ENCODE measurements at regions not wholly inside any gene's neighbourhood (a gene's known extent, or its start where the extent isn't known, plus 50 kb on each side); places are given as distances from the start of the nearest gene placed in this dataset.

DNA sequence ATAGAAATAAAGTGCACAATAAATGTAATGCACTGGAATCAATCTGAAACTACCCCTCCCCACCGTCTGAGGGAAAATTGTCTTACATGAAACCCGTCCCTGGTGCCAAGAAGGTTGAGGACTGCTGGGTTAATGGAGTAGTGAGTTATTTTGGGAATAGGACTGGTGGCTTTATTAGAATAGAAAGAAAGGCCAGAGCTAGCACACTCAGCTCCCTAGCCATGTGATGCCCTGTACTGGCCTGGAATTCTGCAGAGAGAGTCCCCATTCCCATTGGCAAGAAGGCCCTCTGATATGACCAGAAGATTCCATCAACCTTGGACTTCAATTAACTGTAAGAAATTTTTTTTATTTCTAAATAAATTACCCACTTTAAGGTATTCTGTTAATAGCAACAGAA, 393.5 kb upstream of the PCDH9 start (continued):
- TF ChIP-seq, protein P1, sequence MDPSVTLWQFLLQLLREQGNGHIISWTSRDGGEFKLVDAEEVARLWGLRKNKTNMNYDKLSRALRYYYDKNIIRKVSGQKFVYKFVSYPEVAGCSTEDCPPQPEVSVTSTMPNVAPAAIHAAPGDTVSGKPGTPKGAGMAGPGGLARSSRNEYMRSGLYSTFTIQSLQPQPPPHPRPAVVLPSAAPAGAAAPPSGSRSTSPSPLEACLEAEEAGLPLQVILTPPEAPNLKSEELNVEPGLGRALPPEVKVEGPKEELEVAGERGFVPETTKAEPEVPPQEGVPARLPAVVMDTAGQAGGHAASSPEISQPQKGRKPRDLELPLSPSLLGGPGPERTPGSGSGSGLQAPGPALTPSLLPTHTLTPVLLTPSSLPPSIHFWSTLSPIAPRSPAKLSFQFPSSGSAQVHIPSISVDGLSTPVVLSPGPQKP (IDR thresholded peaks at IDR 0.05; ENCODE audit: low read depth, low read length), result no peak
- TF ChIP-seq, protein P2, sequence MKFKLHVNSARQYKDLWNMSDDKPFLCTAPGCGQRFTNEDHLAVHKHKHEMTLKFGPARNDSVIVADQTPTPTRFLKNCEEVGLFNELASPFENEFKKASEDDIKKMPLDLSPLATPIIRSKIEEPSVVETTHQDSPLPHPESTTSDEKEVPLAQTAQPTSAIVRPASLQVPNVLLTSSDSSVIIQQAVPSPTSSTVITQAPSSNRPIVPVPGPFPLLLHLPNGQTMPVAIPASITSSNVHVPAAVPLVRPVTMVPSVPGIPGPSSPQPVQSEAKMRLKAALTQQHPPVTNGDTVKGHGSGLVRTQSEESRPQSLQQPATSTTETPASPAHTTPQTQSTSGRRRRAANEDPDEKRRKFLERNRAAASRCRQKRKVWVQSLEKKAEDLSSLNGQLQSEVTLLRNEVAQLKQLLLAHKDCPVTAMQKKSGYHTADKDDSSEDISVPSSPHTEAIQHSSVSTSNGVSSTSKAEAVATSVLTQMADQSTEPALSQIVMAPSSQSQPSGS (IDR thresholded peaks at IDR 0.05; ENCODE audit: low read length), result no peak
- TF ChIP-seq RELA (IDR thresholded peaks at IDR 0.05; ENCODE audit: borderline replicate concordance, partially characterized antibody), result no peak
- TF ChIP-seq SUPT20H (IDR thresholded peaks at IDR 0.05; ENCODE audit: borderline replicate concordance, control insufficient read depth, low read depth, low read length), result no peak

DNA sequence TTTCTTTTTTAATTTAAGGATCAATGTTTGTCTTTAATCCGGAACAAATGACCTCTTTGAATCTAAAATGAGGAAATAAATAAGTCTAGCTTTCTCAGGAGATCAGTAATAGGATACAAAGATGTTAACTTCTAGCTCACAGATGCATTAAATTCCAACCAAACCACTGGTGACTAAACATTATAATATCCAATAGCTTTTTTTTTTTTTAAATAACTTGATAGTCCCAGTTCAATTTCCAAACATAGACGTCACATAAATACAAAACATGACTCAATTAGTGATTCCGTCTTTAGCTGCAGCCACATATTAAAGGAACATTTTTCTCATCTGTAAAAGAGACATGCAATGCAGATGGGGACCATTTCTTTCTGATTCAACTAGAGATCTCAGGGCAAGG, 390.5 kb upstream of the PCDH9 start:
- H3K9me3 ChIP-seq (replicated peaks; ENCODE audit: control insufficient read depth, insufficient read depth, low read length), result no peaks in the 10 kb centered on the region
- no peaks in the 10 kb centered on the region for H4K20me1 ChIP-seq (ENCODE audit: control insufficient read depth, insufficient read depth)
- H3K27me3 ChIP-seq (replicated peaks in 1 of 2; ENCODE audit: control insufficient read depth in 2 of 2, insufficient read depth in 2 of 2, low read length in 1 of 2), result no peaks in the 10 kb centered on the region
- in situ Hi-C loops (cut with MboI), result no loop called here
- no peak overlapping the region for H3K27ac ChIP-seq (ENCODE audit: control insufficient read depth, insufficient read depth)
- intact Hi-C loops (cut with micrococcal nuclease; ENCODE audit: unreplicated experiment), result no loop called here
- ChIA-PET SMC1A (ENCODE audit: uncharacterized antibody, unreplicated experiment) (no interaction called here), CTCF (interaction anchor here (0.7 to 0.9 kb wide), 2 partner anchors 15 to 88 kb away, joined by 3 read pairs; no protein-coding TSS in a partner anchor), RAD21 (ENCODE audit: unreplicated experiment) (no interaction called here), POLR2A (no interaction called here)
- 16% methylated on average over 3 of the region's 3 CpGs for WGBS (ENCODE audit: insufficient coverage, insufficient replicate concordance, low lambda C conversion rate, missing lambda C conversion rate)
- DNase-seq (ENCODE audit: low read depth, low spot score) (no peak), FAIRE-seq (no peak), ATAC-seq (no peak)
- no peaks in the 10 kb centered on the region for H3K79me2 ChIP-seq (ENCODE audit: control insufficient read depth, insufficient read depth, low read length)
- no peak overlapping the region for H3K9ac ChIP-seq (ENCODE audit: control insufficient read depth, insufficient read depth, low read length)
- H2AFZ ChIP-seq (ENCODE audit: control insufficient read depth, low read depth, low read length), result no peak overlapping the region
- H3K4me2 ChIP-seq (ENCODE audit: control insufficient read depth, insufficient read depth), result no peak overlapping the region
- no peaks in the 10 kb centered on the region for H3K4me1 ChIP-seq (ENCODE audit: control insufficient read depth, insufficient read depth, low read length)
- TF ChIP-seq ZSCAN29 (IDR thresholded peaks at IDR 0.05) (no peak), PML (IDR thresholded peaks at IDR 0.05; ENCODE audit: low read length) (no peak), POU2F2 (IDR thresholded peaks at IDR 0.05; ENCODE audit: borderline replicate concordance, low read depth, low read length) (no peak), SMAD5 (IDR thresholded peaks at IDR 0.05; ENCODE audit: low read depth) (no peak), SP1 (IDR thresholded peaks at IDR 0.05; ENCODE audit: low read depth, low read length) (no peak), NR2C1 (IDR thresholded peaks at IDR 0.05) (no peak)
- TF ChIP-seq, protein P3, sequence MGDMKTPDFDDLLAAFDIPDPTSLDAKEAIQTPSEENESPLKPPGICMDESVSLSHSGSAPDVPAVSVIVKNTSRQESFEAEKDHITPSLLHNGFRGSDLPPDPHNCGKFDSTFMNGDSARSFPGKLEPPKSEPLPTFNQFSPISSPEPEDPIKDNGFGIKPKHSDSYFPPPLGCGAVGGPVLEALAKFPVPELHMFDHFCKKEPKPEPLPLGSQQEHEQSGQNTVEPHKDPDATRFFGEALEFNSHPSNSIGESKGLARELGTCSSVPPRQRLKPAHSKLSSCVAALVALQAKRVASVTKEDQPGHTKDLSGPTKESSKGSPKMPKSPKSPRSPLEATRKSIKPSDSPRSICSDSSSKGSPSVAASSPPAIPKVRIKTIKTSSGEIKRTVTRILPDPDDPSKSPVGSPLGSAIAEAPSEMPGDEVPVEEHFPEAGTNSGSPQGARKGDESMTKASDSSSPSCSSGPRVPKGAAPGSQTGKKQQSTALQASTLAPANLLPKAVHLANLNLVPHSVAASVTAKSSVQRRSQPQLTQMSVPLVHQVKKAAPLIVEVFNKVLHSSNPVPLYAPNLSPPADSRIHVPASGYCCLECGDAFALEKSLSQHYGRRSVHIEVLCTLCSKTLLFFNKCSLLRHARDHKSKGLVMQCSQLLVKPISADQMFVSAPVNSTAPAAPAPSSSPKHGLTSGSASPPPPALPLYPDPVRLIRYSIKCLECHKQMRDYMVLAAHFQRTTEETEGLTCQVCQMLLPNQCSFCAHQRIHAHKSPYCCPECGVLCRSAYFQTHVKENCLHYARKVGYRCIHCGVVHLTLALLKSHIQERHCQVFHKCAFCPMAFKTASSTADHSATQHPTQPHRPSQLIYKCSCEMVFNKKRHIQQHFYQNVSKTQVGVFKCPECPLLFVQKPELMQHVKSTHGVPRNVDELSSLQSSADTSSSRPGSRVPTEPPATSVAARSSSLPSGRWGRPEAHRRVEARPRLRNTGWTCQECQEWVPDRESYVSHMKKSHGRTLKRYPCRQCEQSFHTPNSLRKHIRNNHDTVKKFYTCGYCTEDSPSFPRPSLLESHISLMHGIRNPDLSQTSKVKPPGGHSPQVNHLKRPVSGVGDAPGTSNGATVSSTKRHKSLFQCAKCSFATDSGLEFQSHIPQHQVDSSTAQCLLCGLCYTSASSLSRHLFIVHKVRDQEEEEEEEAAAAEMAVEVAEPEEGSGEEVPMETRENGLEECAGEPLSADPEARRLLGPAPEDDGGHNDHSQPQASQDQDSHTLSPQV (IDR thresholded peaks at IDR 0.05), result no peak
- TF ChIP-seq, protein P4, sequence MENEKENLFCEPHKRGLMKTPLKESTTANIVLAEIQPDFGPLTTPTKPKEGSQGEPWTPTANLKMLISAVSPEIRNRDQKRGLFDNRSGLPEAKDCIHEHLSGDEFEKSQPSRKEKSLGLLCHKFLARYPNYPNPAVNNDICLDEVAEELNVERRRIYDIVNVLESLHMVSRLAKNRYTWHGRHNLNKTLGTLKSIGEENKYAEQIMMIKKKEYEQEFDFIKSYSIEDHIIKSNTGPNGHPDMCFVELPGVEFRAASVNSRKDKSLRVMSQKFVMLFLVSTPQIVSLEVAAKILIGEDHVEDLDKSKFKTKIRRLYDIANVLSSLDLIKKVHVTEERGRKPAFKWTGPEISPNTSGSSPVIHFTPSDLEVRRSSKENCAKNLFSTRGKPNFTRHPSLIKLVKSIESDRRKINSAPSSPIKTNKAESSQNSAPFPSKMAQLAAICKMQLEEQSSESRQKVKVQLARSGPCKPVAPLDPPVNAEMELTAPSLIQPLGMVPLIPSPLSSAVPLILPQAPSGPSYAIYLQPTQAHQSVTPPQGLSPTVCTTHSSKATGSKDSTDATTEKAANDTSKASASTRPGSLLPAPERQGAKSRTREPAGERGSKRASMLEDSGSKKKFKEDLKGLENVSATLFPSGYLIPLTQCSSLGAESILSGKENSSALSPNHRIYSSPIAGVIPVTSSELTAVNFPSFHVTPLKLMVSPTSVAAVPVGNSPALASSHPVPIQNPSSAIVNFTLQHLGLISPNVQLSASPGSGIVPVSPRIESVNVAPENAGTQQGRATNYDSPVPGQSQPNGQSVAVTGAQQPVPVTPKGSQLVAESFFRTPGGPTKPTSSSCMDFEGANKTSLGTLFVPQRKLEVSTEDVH (IDR thresholded peaks at IDR 0.05; ENCODE audit: low read depth, partially characterized antibody), result no peak
- no peak overlapping the region for H3K4me3 ChIP-seq
- BruUV-seq (replicated peaks), result no TSS peak
- H3K36me3 ChIP-seq (ENCODE audit: control insufficient read depth in 2 of 2, insufficient read depth in 2 of 2, low read length in 1 of 2), result no peaks in the 10 kb centered on the region
